H9 (cell line): ENCODE measurements at regions not wholly inside any gene's neighbourhood (a gene's known extent, or its start where the extent isn't known, plus 50 kb on each side); places are given as distances from the start of the nearest gene placed in this dataset.

Experiments used
- DNase-seq: peaks from one replicate; pipeline ENCODE4 v3.0.0-alpha.2; 2017
- H2AFZ ChIP-seq: one replicate; pipeline ENCODE4 v1.6.1; 2013; ENCODE audit warnings: mild to moderate bottlenecking, low read length, control low read depth, moderate library complexity
- H2AK5ac ChIP-seq: 2 replicates; pipeline ENCODE4 v1.6.1; 2013; ENCODE audit warnings: low read length, control low read depth, mixed read lengths; ENCODE audit not compliant: insufficient read length
- H2BK120ac ChIP-seq: one replicate; pipeline ENCODE4 v1.6.1; 2013; ENCODE audit warnings: low read depth, mild to moderate bottlenecking, low read length, control low read depth, inconsistent platforms; ENCODE audit not compliant: poor library complexity, severe bottlenecking
- H2BK12ac ChIP-seq: 2 replicates; pipeline ENCODE4 v1.6.1; 2013; ENCODE audit warnings: low read length, control low read depth, mixed read lengths, low read depth; ENCODE audit not compliant: insufficient read length
- H2BK15ac ChIP-seq: 2 replicates; pipeline ENCODE4 v1.6.1; 2013; ENCODE audit warnings: low read depth, low read length, control low read depth
- H2BK20ac ChIP-seq: one replicate; pipeline ENCODE4 v1.6.1; 2013; ENCODE audit warnings: low read depth, mild to moderate bottlenecking, low read length, control low read depth, inconsistent platforms; ENCODE audit not compliant: poor library complexity, severe bottlenecking
- H2BK5ac ChIP-seq: 2 replicates; pipeline ENCODE4 v1.6.1; 2013; ENCODE audit warnings: low read length, control low read depth, mixed read lengths; ENCODE audit not compliant: insufficient read length
- H3K14ac ChIP-seq: 2 replicates; pipeline ENCODE4 v1.6.1; 2013; ENCODE audit warnings: low read length, control low read depth; ENCODE audit not compliant: insufficient read depth
- H3K18ac ChIP-seq: 2 replicates; pipeline ENCODE4 v1.6.1; 2013; ENCODE audit warnings: low read depth, mild to moderate bottlenecking, mixed read lengths, low read length, control low read depth; ENCODE audit not compliant: insufficient read length
- H3K23ac ChIP-seq: 2 replicates; pipeline ENCODE4 v1.6.1; 2013; ENCODE audit warnings: low read length, control low read depth, mixed read lengths, low read depth; ENCODE audit not compliant: insufficient read length
- H3K23me2 ChIP-seq: 2 replicates; pipeline ENCODE4 v1.6.1; 2013; ENCODE audit warnings: low read depth, mild to moderate bottlenecking, mixed read lengths, low read length, control low read depth; ENCODE audit not compliant: insufficient read length, poor library complexity, severe bottlenecking
- H3K27ac ChIP-seq: 2 replicates; pipeline ENCODE4 v1.5.1; 2013; ENCODE audit warnings: low read length, control low read depth, mixed read lengths, low read depth; ENCODE audit not compliant: insufficient read length
- H3K27me3 ChIP-seq: 2 replicates; pipeline ENCODE4 v1.6.1; 2013; ENCODE audit warnings: low read length, control low read depth, inconsistent platforms; ENCODE audit not compliant: insufficient read depth
- H3K4ac ChIP-seq: 2 replicates; pipeline ENCODE4 v1.6.1; 2013; ENCODE audit warnings: low read depth, mild to moderate bottlenecking, control low read depth, inconsistent platforms, low read length, moderate library complexity
- H3K4me1 ChIP-seq: 2 replicates; pipeline ENCODE4 v1.6.1; 2013; ENCODE audit warnings: low read length, control low read depth, inconsistent platforms; ENCODE audit not compliant: insufficient read depth
- H3K4me2 ChIP-seq: 2 replicates; pipeline ENCODE4 v1.6.1; 2013; ENCODE audit warnings: low read length, control low read depth, mixed read lengths; ENCODE audit not compliant: insufficient read length, insufficient read depth
- H3K56ac ChIP-seq: 2 replicates; pipeline ENCODE4 v1.6.1; 2013; ENCODE audit warnings: low read depth, mild to moderate bottlenecking, mixed read lengths, low read length, control low read depth; ENCODE audit not compliant: insufficient read length
- H3K79me1 ChIP-seq: 2 replicates; pipeline ENCODE4 v1.6.1; 2013; ENCODE audit warnings: low read depth, mild to moderate bottlenecking, moderate library complexity, low read length, control low read depth, inconsistent platforms; ENCODE audit not compliant: insufficient read depth, poor library complexity, severe bottlenecking
- H3K79me2 ChIP-seq: 2 replicates; pipeline ENCODE4 v1.6.1; 2013; ENCODE audit warnings: low read length, control low read depth, inconsistent platforms; ENCODE audit not compliant: insufficient read depth
- H3K9ac ChIP-seq: 2 replicates; pipeline ENCODE4 v1.6.1; 2013; ENCODE audit warnings: low read length, control low read depth, mixed read lengths; ENCODE audit not compliant: insufficient read length; ENCODE audit errors: extremely low read depth
- H3K9me3 ChIP-seq: one replicate; pipeline ENCODE4 v1.6.1; 2013; ENCODE audit warnings: low read depth, low read length, inconsistent platforms; ENCODE audit not compliant: control insufficient read depth
- H3T11ph ChIP-seq: one replicate; pipeline ENCODE4 v1.6.1; 2013; ENCODE audit warnings: mild to moderate bottlenecking, low read length, control low read depth, inconsistent platforms
- H4K20me1 ChIP-seq: one replicate; pipeline ENCODE4 v1.6.1; 2013; ENCODE audit not compliant: control insufficient read depth, insufficient read length, insufficient read depth
- H4K5ac ChIP-seq: 2 replicates; pipeline ENCODE4 v1.6.1; 2013; ENCODE audit warnings: low read depth, mild to moderate bottlenecking, mixed read lengths, low read length, control low read depth; ENCODE audit not compliant: insufficient read length
- H4K8ac ChIP-seq: replicated peaks from 2 replicates; pipeline ENCODE4 v1.6.1; 2013; ENCODE audit warnings: low read length, control low read depth, mixed read lengths, low read depth; ENCODE audit not compliant: insufficient read length
- H4K91ac ChIP-seq: 2 replicates; pipeline ENCODE4 v1.6.1; 2013; ENCODE audit warnings: low read depth, mild to moderate bottlenecking, moderate library complexity, mixed read lengths, low read length, control low read depth; ENCODE audit not compliant: insufficient read length
- H3K27ac Mint-ChIP-seq, 3 experiments: 2 replicates in 2 of 3; 3 replicates in 1 of 3; pipeline ENCODE4 v1.8.0; 2020 to 2021; ENCODE audit warnings: mixed read lengths in 3 of 3, mild to moderate bottlenecking in 1 of 3, moderate library complexity in 1 of 3
- H3K27me3 Mint-ChIP-seq: 2 replicates; pipeline ENCODE4 v1.8.0; 2021; ENCODE audit warnings: low read depth, mild to moderate bottlenecking, moderate library complexity, mixed read lengths
- H3K36me3 Mint-ChIP-seq, 3 experiments: 2 replicates in 2 of 3; 3 replicates in 1 of 3; pipeline ENCODE4 v1.8.0; 2020 to 2021; ENCODE audit warnings: low read depth in 3 of 3, mixed read lengths in 3 of 3; ENCODE audit not compliant: insufficient read depth in 1 of 3
- H3K4me1 Mint-ChIP-seq, 2 experiments: 2 replicates each; pipeline ENCODE4 v1.8.0; 2020; ENCODE audit warnings: mixed read lengths in 2 of 2
- H3K4me3 Mint-ChIP-seq, 2 experiments: 2 replicates in 1 of 2; 3 replicates in 1 of 2; pipeline ENCODE4 v1.8.0; 2020 to 2021; ENCODE audit warnings: mild to moderate bottlenecking in 2 of 2, mixed read lengths in 2 of 2, moderate library complexity in 1 of 2
- H3K9me3 Mint-ChIP-seq, 2 experiments: 2 replicates in 1 of 2; 3 replicates in 1 of 2; pipeline ENCODE4 v1.8.0; 2020; ENCODE audit warnings: mild to moderate bottlenecking in 2 of 2, mixed read lengths in 2 of 2, moderate library complexity in 1 of 2
- WGBS: extraction: QIAGEN DNeasy Blood & Tissue Kit; methylation state at CpG from one replicate; pipeline ENCODE4 v1.1.7; 2013; ENCODE audit warnings: missing lambda C conversion rate, low lambda C conversion rate, mixed read lengths; ENCODE audit not compliant: insufficient read length; ENCODE audit errors: extremely low coverage; 5-methylcytosine and 5-hydroxymethylcytosine counted together
- TF ChIP-seq, protein P1 (sequence below): fragments of 200-600 bp; sonication (generic); conservative IDR thresholded peaks from 3 replicates; pipeline ENCODE4 v1.8.0; 2021; ENCODE audit warnings: antibody characterized with exemption, mild to moderate bottlenecking

DNA sequence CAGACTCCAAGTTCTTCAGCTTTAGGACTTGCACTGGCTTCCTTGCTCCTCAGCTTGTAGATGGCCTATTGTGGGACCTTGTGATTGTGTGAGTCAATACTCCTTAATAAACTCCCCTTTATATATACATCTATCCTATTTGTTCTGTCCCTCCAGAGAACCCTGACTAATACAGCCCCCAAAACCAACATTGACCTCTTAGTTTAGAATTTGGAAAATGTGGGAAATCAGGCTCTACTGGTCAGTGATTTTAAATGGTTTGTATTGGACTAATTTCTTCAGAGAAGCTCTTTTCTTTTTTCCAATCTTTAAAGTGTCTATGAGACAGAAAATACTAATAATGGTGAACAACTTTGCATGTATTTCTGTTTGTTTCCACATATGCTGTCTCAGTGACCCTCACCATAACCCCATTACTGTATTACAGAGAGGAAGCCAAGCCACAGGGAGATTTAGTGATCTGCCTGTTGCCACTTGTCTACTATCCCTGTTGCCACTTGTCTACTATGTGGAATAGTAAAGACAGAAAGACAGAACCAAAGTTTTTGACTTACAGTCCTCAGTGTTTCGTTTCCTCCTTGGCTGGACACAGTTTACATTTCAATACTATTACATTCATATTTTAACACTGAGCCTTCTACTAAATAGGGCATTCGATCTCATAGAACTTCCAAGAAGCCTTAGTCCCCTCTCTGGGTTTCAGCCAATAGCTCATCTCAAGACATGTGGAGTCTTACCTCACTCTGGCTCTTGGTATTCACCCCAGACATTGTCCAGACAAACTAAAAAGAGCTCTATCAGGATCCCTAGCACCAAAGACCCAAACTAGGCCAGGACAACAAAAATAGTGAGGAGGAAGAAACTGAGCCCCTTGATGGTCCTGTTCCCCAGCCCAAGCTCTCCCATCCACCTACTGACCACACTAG, 121.0 kb downstream of the AKR1D1 start:
- Histone ChIP-seq H4K5ac (no peak overlapping the region), H4K20me1 (no peaks in the 10 kb centered on the region), H3K4me1 (no peaks in the 10 kb centered on the region), H2BK120ac (peak overlapping the region; percentile 36), H4K91ac (no peak overlapping the region), H3K9ac (no peak overlapping the region), H3K27me3 (no peaks in the 10 kb centered on the region), H3K18ac (no peak overlapping the region), H3T11ph (no peak overlapping the region), H2AK5ac (no peak overlapping the region), H3K23ac (no peak overlapping the region), H2BK12ac (no peak overlapping the region), H3K79me1 (no peaks in the 10 kb centered on the region), H3K9me3 (no peaks in the 10 kb centered on the region), H2AFZ (peak overlapping the region; percentile 3), H3K56ac (no peak overlapping the region), H2BK20ac (no peak overlapping the region), H3K4ac (no peak overlapping the region), H4K8ac (no peak overlapping the region), H2BK5ac (no peak overlapping the region), H3K23me2 (no peaks in the 10 kb centered on the region), H3K27ac (no peak overlapping the region), H3K4me2 (no peak overlapping the region), H3K14ac (no peak overlapping the region), H3K79me2 (no peaks in the 10 kb centered on the region), H2BK15ac (no peak overlapping the region)
- no peak overlapping the region for H3K4me3 Mint-ChIP-seq
- no CpG with 5 or more reads among the region's 2 CpGs for WGBS
- TF ChIP-seq, protein P1, sequence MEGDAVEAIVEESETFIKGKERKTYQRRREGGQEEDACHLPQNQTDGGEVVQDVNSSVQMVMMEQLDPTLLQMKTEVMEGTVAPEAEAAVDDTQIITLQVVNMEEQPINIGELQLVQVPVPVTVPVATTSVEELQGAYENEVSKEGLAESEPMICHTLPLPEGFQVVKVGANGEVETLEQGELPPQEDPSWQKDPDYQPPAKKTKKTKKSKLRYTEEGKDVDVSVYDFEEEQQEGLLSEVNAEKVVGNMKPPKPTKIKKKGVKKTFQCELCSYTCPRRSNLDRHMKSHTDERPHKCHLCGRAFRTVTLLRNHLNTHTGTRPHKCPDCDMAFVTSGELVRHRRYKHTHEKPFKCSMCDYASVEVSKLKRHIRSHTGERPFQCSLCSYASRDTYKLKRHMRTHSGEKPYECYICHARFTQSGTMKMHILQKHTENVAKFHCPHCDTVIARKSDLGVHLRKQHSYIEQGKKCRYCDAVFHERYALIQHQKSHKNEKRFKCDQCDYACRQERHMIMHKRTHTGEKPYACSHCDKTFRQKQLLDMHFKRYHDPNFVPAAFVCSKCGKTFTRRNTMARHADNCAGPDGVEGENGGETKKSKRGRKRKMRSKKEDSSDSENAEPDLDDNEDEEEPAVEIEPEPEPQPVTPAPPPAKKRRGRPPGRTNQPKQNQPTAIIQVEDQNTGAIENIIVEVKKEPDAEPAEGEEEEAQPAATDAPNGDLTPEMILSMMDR = no peak
- H3K27me3 Mint-ChIP-seq = no peaks in the 10 kb centered on the region
- peaks cover 8 to 33% of the 10 kb centered on the region in 2 experiments; a peak in 3 of 4 replicates for H3K4me1 Mint-ChIP-seq
- H3K36me3 Mint-ChIP-seq = peaks cover 2 to 10% (median 5%) of the 10 kb centered on the region in 3 experiments; a peak in 5 of 7 replicates
- peak overlapping the region in 2 of 3 experiments; percentile 27 to 44; a peak in 3 of 7 replicates for H3K27ac Mint-ChIP-seq
- H3K9me3 Mint-ChIP-seq = peaks cover 0 to 2% of the 10 kb centered on the region in 2 experiments; a peak in 3 of 5 replicates
- no peak for DNase-seq
